Activated naive CD4-positive, alpha-beta T cell treated with anti-CD3 and anti-CD28 coated beads for 36 hours (primary cell): ENCODE measurements at regions not wholly inside any gene's neighbourhood (a gene's known extent, or its start where the extent isn't known, plus 50 kb on each side); places are given as distances from the start of the nearest gene placed in this dataset.
A peak's percentile ranks its signal among the peaks of the same experiment; 100 is the strongest.
"Not testable (repeated sequence)": the region's sequence is repeated elsewhere in the genome, so short reads cannot be mapped to it uniquely, and the experiment has no call there.

Experiments used
- CTCF ChIA-PET: fragments of 350-600 bp; sonication (Branson Sonifier 250); formaldehyde crosslinking; loops from one replicate; lab custom pipeline; 2021; ENCODE audit warnings: antibody characterized with exemption; lab: Charles Lee
- DNase-seq: peaks from one replicate; pipeline ENCODE4 v3.0.0-alpha.2; 2020
- H3K27ac Mint-ChIP-seq: one replicate; pipeline ENCODE4 v1.8.0; 2021; ENCODE audit warnings: mild to moderate bottlenecking, mixed read lengths
- H3K27me3 Mint-ChIP-seq: one replicate; pipeline ENCODE4 v1.8.0; 2021; ENCODE audit warnings: low read depth, mixed read lengths
- H3K36me3 Mint-ChIP-seq: one replicate; pipeline ENCODE4 v1.8.0; 2021; ENCODE audit warnings: low read depth, mixed read lengths
- H3K4me1 Mint-ChIP-seq: one replicate; pipeline ENCODE4 v1.8.0; 2021; ENCODE audit warnings: low read depth, mixed read lengths
- H3K4me3 Mint-ChIP-seq: one replicate; pipeline ENCODE4 v1.8.0; 2021; ENCODE audit warnings: mild to moderate bottlenecking, moderate library complexity, mixed read lengths
- H3K9me3 Mint-ChIP-seq: one replicate; pipeline ENCODE4 v1.8.0; 2021; ENCODE audit warnings: mixed read lengths
- intact Hi-C: fragments of 100-400 bp; cut with micrococcal nuclease; formaldehyde crosslinking; loops from one replicate; pipeline ENCODE4 v1.15.1; 2023

DNA sequence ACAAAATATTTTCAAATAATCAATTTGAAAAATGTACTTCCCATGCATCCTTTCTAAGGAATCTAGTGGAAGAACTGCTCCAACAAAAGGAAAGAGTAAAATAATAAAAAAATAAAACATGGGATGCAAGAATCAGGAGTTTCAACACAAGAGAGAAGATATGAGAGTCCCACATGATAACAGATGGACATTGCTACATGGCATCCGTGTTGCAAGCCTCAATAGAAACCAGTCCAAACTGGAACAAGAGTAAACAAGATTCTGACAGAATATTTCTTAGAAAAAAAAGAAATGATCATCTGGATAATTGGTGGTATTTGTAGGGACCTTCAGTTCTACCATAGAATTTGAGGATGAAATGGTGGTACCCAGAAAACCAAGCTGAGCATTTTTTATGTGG lies 186.8 kb downstream of the FRK start:
- no peak for DNase-seq
- Mint-ChIP-seq H3K27ac (no peak overlapping the region), H3K4me1 (no peaks in the 10 kb centered on the region), H3K9me3 (no peaks in the 10 kb centered on the region), H3K36me3 (no peaks in the 10 kb centered on the region), H3K27me3 (peaks cover 2% of the 10 kb centered on the region), H3K4me3 (no peak overlapping the region)
- intact Hi-C loops, result no loop called here
- CTCF ChIA-PET, result no interaction called here

GRCh38 chr6:115870464-115870863 lies 190.2 kb downstream of the FRK start:
- Mint-ChIP-seq H3K27ac (no peak overlapping the region), H3K4me3 (no peak overlapping the region), H3K27me3 (peaks cover 2% of the 10 kb centered on the region), H3K9me3 (no peaks in the 10 kb centered on the region), H3K36me3 (no peaks in the 10 kb centered on the region), H3K4me1 (no peaks in the 10 kb centered on the region)
- CTCF ChIA-PET, result no interaction called here
- no peak for DNase-seq
- intact Hi-C loops, result no loop called here

DNA sequence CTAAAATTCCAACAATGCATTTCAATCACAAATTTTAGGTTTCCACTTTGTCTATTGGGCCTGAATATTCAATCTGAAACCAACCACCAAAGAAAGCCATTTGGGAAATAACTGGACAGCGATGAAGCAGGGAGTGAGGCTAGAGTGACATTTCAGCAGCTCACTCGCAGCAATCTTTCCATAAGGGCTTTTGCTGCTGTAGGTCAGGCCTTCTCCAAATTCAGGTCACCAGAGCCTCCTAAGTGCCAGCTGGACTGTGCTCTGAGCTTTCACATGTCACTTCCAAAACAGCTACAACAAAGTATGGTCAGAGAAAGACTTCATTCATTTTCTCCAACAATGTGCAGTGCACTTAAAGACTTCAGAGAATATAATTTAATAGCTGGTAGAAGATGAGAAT lies 194.8 kb downstream of the FRK start:
- CTCF ChIA-PET, result no interaction called here

DNA sequence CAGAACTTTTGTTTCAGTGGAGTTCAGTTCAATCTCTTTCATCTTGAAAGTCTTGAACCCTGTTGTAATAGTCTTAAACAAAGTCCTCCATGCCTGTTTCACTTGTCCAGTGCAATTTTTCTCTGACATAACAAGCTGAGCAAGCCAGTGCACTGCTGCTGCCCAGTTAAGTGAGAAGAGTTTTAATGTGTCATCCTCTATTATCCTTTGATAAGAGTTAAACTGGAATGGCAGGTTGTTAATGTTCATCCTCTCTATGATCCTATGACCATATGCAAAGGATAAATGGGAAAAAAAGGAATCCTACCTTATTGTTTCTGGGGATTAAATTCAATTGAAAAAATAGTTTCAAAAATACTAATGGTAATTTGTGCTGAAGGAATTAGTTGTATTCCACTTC lies 197.5 kb downstream of the FRK start:
- Mint-ChIP-seq H3K4me3 (no peak overlapping the region), H3K9me3 (peaks cover 3% of the 10 kb centered on the region), H3K27ac (no peak overlapping the region), H3K36me3 (no peaks in the 10 kb centered on the region), H3K4me1 (no peaks in the 10 kb centered on the region), H3K27me3 (no peaks in the 10 kb centered on the region)
- CTCF ChIA-PET, result no interaction called here
- intact Hi-C loops, result no loop called here
- DNase-seq, result no peak

More for the DNA sequence above, 194.8 kb downstream of the FRK start:
- H3K4me3 Mint-ChIP-seq, result no peak overlapping the region
- no peaks in the 10 kb centered on the region for H3K9me3 Mint-ChIP-seq
- no peaks in the 10 kb centered on the region for H3K36me3 Mint-ChIP-seq
- H3K27ac Mint-ChIP-seq, result no peak overlapping the region
- H3K27me3 Mint-ChIP-seq, result peaks cover 2% of the 10 kb centered on the region
- intact Hi-C loops, result no loop called here
- H3K4me1 Mint-ChIP-seq, result no peaks in the 10 kb centered on the region
- no peak for DNase-seq

DNA sequence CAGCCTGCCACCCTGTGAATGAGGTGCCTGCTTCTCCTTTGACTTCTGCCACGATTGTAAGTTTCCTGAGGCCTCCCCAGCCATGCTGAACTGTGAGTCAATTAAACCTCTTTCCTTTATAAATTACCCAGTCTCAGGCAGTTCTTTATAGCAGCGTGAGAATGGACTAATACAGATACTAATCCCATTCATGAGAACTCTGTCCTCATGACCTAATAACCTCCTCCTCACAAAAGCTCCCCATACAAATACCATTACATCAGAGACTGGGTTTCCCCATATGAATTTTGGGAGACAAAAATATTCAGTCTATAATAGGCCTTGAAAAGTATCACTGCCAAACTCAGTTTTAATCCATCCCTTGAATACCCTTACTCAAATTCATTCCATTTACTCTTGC lies 199.0 kb downstream of the FRK start:
- intact Hi-C loops, CTCF ChIA-PET, H3K9me3 Mint-ChIP-seq, H3K4me1 Mint-ChIP-seq, DNase-seq, H3K27me3 Mint-ChIP-seq, H3K27ac Mint-ChIP-seq, H3K36me3 Mint-ChIP-seq, H3K4me3 Mint-ChIP-seq: not testable (repeated sequence)

DNA sequence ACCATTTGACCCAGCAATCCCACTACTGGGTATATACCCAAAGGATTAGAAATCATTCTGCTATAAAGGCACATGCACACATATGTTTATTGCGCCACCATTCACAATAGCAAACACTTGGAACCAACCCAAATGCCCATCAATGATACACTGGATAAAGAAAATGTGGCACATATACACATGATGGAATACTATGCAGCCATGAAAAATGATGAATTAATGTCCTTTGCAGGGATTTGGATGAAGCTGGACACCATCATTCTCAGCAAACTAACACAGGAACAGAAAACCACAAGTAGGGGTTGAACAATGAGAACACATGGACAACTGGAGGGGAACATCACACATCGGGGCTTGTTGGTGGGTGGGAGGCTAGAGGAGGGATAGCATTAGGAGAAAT lies 201.1 kb downstream of the FRK start:
- not testable (repeated sequence) for H3K27me3 Mint-ChIP-seq

GRCh38 chr6:115854866-115855665 lies 205.6 kb downstream of the FRK start:
- Mint-ChIP-seq H3K27me3 (no peaks in the 10 kb centered on the region), H3K36me3 (no peaks in the 10 kb centered on the region), H3K4me3 (no peak overlapping the region), H3K27ac (no peak overlapping the region), H3K9me3 (peaks cover 9% of the 10 kb centered on the region), H3K4me1 (no peaks in the 10 kb centered on the region)
- CTCF ChIA-PET, result no interaction called here
- no peak for DNase-seq
- intact Hi-C loops, result no loop called here

More for the DNA sequence above, 201.1 kb downstream of the FRK start:
- H3K4me3 Mint-ChIP-seq, CTCF ChIA-PET, H3K4me1 Mint-ChIP-seq, H3K27ac Mint-ChIP-seq, DNase-seq, H3K36me3 Mint-ChIP-seq, intact Hi-C loops, H3K9me3 Mint-ChIP-seq: not testable (repeated sequence)

DNA sequence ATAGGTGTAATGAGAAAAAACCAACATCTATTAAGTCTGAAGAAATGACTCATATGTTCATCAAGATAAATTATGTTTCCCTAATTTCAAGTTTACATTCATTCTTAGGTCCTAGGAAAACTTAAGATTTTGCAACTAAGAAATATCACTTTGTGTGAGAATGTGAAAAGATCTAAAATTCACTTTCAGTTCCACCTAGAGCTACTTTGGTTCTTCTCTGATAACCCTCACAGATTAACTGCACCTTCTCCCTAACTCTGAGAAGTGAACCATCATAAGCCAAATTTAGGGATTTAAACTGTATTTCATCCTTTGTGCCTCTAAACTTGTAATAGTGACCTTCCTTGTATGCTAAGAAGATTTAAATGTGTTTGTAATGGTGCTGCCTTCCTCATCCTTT lies 213.0 kb downstream of the FRK start:
- Mint-ChIP-seq H3K4me1 (no peaks in the 10 kb centered on the region), H3K27me3 (no peaks in the 10 kb centered on the region), H3K36me3 (no peaks in the 10 kb centered on the region), H3K27ac (no peak overlapping the region), H3K4me3 (no peak overlapping the region), H3K9me3 (no peaks in the 10 kb centered on the region)
- intact Hi-C loops, result no loop called here
- no peak for DNase-seq
- CTCF ChIA-PET, result interaction anchor here (0.6 kb wide), 1 partner anchor 137 kb away, joined by 3 read pairs; no protein-coding TSS in a partner anchor

- no peaks in the 10 kb centered on the region for H3K36me3 Mint-ChIP-seq
- H3K4me1 Mint-ChIP-seq, result no peaks in the 10 kb centered on the region
- no peak overlapping the region for H3K27ac Mint-ChIP-seq
- no peak for DNase-seq
- no peaks in the 10 kb centered on the region for H3K9me3 Mint-ChIP-seq
- H3K27me3 Mint-ChIP-seq, result peaks cover 1% of the 10 kb centered on the region
- CTCF ChIA-PET, result no interaction called here
- H3K4me3 Mint-ChIP-seq, result no peak overlapping the region
- intact Hi-C loops, result no loop called here
These were observed 216.7 kb downstream of the FRK start for GRCh38 chr6:115843945-115844344.

DNA sequence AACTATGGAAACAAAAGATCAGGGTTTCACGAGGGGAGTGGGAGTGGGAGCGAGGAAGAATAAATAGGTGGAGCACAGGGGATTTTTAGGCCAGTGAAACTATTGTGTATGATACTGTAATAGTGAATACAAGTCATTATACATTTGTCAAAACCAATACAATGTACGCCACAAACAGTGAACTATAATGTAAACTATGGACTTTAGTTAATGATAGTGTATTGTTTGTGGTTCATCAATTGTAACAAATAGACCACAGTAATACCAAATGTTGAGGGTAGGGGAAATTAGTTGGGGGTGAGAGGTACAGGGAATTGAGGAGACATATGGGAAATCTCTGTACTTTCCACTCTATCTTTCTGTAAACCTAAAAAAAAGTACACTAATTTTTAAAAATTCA lies 218.4 kb downstream of the FRK start:
- no peaks in the 10 kb centered on the region for H3K4me1 Mint-ChIP-seq
- intact Hi-C loops, result no loop called here
- H3K27ac Mint-ChIP-seq, result no peak overlapping the region
- no peak for DNase-seq
- H3K36me3 Mint-ChIP-seq, result no peaks in the 10 kb centered on the region
- peaks cover 1% of the 10 kb centered on the region for H3K27me3 Mint-ChIP-seq
- H3K9me3 Mint-ChIP-seq, result no peaks in the 10 kb centered on the region
- CTCF ChIA-PET, result no interaction called here
- no peak overlapping the region for H3K4me3 Mint-ChIP-seq

GRCh38 chr6:115839583-115840181 lies 221.0 kb downstream of the FRK start:
- Mint-ChIP-seq H3K9me3 (peaks cover 4% of the 10 kb centered on the region), H3K4me3 (no peak overlapping the region), H3K27ac (no peak overlapping the region), H3K36me3 (no peaks in the 10 kb centered on the region), H3K4me1 (no peaks in the 10 kb centered on the region), H3K27me3 (peaks cover 1% of the 10 kb centered on the region)
- DNase-seq, result no peak
- CTCF ChIA-PET, result interaction anchor here (1.2 kb wide), 1 partner anchor 10 kb away, joined by 3 read pairs; no protein-coding TSS in a partner anchor
- intact Hi-C loops, result no loop called here

DNA sequence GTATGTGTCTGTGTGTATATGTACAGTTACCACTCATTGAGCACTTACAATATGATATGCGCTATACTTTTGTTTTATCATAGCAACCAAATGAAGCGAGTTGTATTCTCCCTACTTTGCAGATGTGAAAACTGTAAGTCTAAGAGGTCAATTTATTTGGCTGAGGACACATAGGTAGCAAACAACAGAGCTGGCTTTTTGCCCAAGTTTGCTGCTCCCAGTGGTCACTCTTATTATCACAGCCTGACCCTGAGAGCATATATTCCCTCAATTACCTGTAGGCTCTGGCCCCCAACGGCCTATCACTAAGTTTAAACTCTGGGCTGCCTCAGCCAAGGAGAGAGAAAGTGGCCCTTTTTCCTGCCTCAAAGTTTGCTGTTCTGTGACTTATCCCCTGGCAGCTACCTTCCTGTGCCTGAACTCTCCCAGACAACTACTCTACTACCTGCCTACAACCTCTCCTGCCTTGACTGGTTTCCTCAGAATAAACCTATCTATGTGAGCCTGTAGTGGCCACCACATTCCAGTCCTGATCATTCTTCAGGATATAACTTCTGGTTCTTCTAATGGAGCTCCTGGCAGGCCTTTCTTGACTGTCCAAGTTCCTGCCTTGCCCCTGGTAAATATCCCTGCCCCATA lies 221.8 kb downstream of the FRK start:
- DNase-seq, result peak; percentile 5
- Mint-ChIP-seq H3K36me3 (no peaks in the 10 kb centered on the region), H3K4me1 (no peaks in the 10 kb centered on the region), H3K9me3 (peaks cover 4% of the 10 kb centered on the region), H3K27ac (no peak overlapping the region), H3K27me3 (peaks cover 1% of the 10 kb centered on the region), H3K4me3 (no peak overlapping the region)
- intact Hi-C loops, result no loop called here
- CTCF ChIA-PET, result interaction anchor here (1.2 kb wide), 1 partner anchor 9 kb away, joined by 3 read pairs; no protein-coding TSS in a partner anchor
